ENCODE measurements at regions not wholly inside any gene's neighbourhood (a gene's known extent, or its start where the extent isn't known, plus 50 kb on each side); places are given as distances from the start of the nearest gene placed in this dataset.

DNA sequence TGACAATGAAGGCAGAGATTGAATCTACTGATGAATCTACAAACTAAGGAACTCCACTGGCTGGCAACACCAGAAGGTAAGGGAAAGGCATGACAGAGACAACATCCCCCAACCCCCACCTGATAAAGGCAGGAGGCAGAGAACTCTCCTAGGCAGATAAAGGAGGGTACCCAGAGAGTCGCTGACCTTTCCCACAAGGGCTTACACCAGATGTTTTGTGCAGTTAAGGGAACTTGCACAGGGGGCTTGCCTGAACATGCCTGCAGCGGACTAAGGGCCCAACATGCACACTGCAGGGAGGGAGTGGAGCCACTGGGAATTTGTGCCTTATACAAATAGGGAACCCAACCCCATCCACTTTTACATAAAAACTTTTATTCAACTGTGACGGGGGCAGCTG is 1996.9 kb upstream of the RAG2 start:
- H3K9ac ChIP-seq = no peak overlapping the region
- H3K27me3 ChIP-seq (ENCODE audit: control insufficient read depth, insufficient read depth, low read length) = no peaks in the 10 kb centered on the region
- no peak overlapping the region for H3K4me2 ChIP-seq (ENCODE audit: low read length)
- no peak overlapping the region for H3K27ac ChIP-seq
- TF ChIP-seq, protein P1, sequence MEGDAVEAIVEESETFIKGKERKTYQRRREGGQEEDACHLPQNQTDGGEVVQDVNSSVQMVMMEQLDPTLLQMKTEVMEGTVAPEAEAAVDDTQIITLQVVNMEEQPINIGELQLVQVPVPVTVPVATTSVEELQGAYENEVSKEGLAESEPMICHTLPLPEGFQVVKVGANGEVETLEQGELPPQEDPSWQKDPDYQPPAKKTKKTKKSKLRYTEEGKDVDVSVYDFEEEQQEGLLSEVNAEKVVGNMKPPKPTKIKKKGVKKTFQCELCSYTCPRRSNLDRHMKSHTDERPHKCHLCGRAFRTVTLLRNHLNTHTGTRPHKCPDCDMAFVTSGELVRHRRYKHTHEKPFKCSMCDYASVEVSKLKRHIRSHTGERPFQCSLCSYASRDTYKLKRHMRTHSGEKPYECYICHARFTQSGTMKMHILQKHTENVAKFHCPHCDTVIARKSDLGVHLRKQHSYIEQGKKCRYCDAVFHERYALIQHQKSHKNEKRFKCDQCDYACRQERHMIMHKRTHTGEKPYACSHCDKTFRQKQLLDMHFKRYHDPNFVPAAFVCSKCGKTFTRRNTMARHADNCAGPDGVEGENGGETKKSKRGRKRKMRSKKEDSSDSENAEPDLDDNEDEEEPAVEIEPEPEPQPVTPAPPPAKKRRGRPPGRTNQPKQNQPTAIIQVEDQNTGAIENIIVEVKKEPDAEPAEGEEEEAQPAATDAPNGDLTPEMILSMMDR (IDR thresholded peaks at IDR 0.05) = no peak
- no peaks in the 10 kb centered on the region for H3K9me3 ChIP-seq (ENCODE audit: control insufficient read depth, low read length)
- H3K4me3 ChIP-seq (ENCODE audit: low read depth, low read length) = no peak overlapping the region
- no peaks in the 10 kb centered on the region for H3K4me1 ChIP-seq
- no peaks in the 10 kb centered on the region for H3K79me2 ChIP-seq
- no peak overlapping the region for H2AFZ ChIP-seq
- no peaks in the 10 kb centered on the region for H3K36me3 ChIP-seq (ENCODE audit: control insufficient read depth, insufficient read depth, low read length)

DNA sequence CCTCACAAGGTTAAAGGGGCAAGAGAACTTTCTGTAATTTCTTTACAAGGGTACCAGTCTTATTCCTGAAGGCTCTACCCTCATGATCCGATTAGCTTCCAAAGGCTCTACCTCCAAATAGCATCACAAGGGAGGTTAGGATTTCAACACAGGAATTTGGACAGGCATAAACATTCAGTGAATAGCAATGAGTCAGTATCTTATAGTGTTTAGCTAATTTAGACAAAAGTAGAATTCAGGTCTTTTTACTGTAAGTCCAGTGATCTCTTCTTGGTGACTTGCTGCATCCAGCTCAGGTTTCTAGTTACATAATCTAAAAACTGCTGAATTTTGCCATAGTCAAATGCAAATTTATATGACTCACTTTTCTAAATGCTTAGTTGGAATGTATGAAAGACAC is 1995.6 kb upstream of the RAG2 start:
- TF ChIP-seq, protein P1 (IDR thresholded peaks at IDR 0.05) = no peak
- H3K36me3 ChIP-seq (ENCODE audit: control insufficient read depth, insufficient read depth, low read length) = no peaks in the 10 kb centered on the region
- H3K4me3 ChIP-seq (ENCODE audit: low read depth, low read length) = no peak overlapping the region
- no peak overlapping the region for H3K4me2 ChIP-seq (ENCODE audit: low read length)
- H3K27me3 ChIP-seq (ENCODE audit: control insufficient read depth, insufficient read depth, low read length) = no peaks in the 10 kb centered on the region
- no peaks in the 10 kb centered on the region for H3K79me2 ChIP-seq
- H3K4me1 ChIP-seq = no peaks in the 10 kb centered on the region
- no peak overlapping the region for H3K27ac ChIP-seq
- H3K9ac ChIP-seq = no peak overlapping the region
- H2AFZ ChIP-seq = no peak overlapping the region
- H3K9me3 ChIP-seq (ENCODE audit: control insufficient read depth, low read length) = no peaks in the 10 kb centered on the region

DNA sequence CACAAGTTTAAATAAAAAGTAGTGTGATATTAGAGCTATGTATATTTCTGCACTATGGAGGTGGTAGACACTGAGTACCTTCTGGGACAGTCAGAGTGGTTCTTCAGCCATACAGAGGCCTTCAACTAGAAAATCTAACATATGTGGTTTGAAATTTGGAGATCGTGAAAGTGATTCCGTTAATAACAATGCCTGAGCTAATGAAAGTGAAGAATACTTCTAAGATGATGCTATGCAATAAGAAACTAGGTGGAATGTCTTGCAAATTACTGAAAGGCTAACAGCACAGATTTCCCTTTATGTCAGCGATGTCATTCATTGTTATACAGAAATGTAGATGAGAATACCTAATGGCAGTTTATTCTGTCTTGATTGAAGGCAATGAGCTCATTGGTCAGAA is 1984.7 kb upstream of the RAG2 start:
- TF ChIP-seq, protein P1 (IDR thresholded peaks at IDR 0.05) = no peak
- Histone ChIP-seq H3K27me3 (ENCODE audit: control insufficient read depth, insufficient read depth, low read length) (no peaks in the 10 kb centered on the region), H3K4me1 (no peaks in the 10 kb centered on the region), H3K9me3 (ENCODE audit: control insufficient read depth, low read length) (no peaks in the 10 kb centered on the region), H3K27ac (no peak overlapping the region), H3K36me3 (ENCODE audit: control insufficient read depth, insufficient read depth, low read length) (no peaks in the 10 kb centered on the region), H2AFZ (no peak overlapping the region), H3K79me2 (no peaks in the 10 kb centered on the region), H3K4me2 (ENCODE audit: low read length) (no peak overlapping the region), H3K9ac (no peak overlapping the region), H3K4me3 (ENCODE audit: low read depth, low read length) (no peak overlapping the region)

DNA sequence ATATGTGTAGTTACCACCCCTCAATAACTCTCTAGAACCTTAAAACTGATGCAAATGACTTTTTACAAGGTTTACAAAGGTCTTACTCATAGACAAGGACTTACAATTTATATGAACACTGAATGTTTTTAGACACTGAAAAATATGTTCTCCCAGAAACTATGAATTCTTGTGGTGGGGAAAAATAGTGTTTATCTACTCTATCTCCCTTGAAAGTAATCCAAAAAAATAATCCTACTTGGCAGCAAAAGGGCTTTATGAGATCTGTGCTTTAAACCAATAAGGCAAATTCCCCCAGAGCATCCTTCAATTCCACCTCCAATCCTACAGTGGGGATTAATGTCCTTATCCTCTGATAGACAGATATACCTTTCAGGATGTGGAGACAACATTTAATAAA is 1984.1 kb upstream of the RAG2 start:
- H3K9ac ChIP-seq = no peak overlapping the region
- H3K4me1 ChIP-seq = no peaks in the 10 kb centered on the region
- no peaks in the 10 kb centered on the region for H3K9me3 ChIP-seq (ENCODE audit: control insufficient read depth, low read length)
- H3K4me2 ChIP-seq (ENCODE audit: low read length) = no peak overlapping the region
- H3K27ac ChIP-seq = no peak overlapping the region
- H3K79me2 ChIP-seq = no peaks in the 10 kb centered on the region
- no peak overlapping the region for H3K4me3 ChIP-seq (ENCODE audit: low read depth, low read length)
- TF ChIP-seq, protein P1 (IDR thresholded peaks at IDR 0.05) = no peak
- H3K36me3 ChIP-seq (ENCODE audit: control insufficient read depth, insufficient read depth, low read length) = no peaks in the 10 kb centered on the region
- no peak overlapping the region for H2AFZ ChIP-seq
- no peaks in the 10 kb centered on the region for H3K27me3 ChIP-seq (ENCODE audit: control insufficient read depth, insufficient read depth, low read length)

DNA sequence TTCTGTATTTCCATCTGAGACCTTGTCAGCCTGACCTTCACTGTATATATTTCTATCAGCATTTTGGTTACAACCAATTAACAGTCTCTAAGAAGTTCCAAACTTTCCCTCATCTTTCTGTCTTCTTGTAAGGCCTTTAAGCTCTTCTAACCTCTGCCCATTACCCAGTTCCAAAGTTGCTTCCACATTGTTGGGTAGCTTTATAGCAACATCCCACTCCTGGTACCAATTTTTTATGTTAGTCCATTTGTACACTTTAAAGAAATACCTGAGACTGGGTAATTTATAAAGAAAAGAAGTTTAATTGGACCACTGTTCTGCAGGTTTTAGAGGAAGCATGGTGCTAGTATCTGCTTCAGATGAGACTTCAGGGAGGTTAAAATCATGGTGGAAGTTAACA is 1979.7 kb upstream of the RAG2 start:
- Histone ChIP-seq H3K79me2 (no peaks in the 10 kb centered on the region), H3K27me3 (ENCODE audit: control insufficient read depth, insufficient read depth, low read length) (no peaks in the 10 kb centered on the region), H2AFZ (no peak overlapping the region), H3K9ac (no peak overlapping the region), H3K4me3 (ENCODE audit: low read depth, low read length) (no peak overlapping the region), H3K36me3 (ENCODE audit: control insufficient read depth, insufficient read depth, low read length) (no peaks in the 10 kb centered on the region), H3K27ac (no peak overlapping the region), H3K4me1 (no peaks in the 10 kb centered on the region), H3K4me2 (ENCODE audit: low read length) (no peak overlapping the region), H3K9me3 (ENCODE audit: control insufficient read depth, low read length) (no peaks in the 10 kb centered on the region)
- TF ChIP-seq, protein P1 (IDR thresholded peaks at IDR 0.05) = no peak
